ENCODE measurements at regions not wholly inside any gene's neighbourhood (a gene's known extent, or its start where the extent isn't known, plus 50 kb on each side); places are given as distances from the start of the nearest gene placed in this dataset.

GRCh38 chr6:43899830-43900229 is 129.8 kb downstream of the VEGFA start:
- 100% methylated on average over 1 of the region's 4 CpGs for WGBS (ENCODE audit: insufficient coverage)
- no peaks in the 10 kb centered on the region for H3K9me3 ChIP-seq (replicated peaks; ENCODE audit: control insufficient read depth, low read depth, low read length)
- no peaks in the 10 kb centered on the region for H3K36me3 ChIP-seq (ENCODE audit: control insufficient read depth, insufficient read depth, low read length)
- DNase-seq: no peak
- H3K4me3 ChIP-seq (ENCODE audit: low read length): no peak overlapping the region
- H3K4me1 ChIP-seq (ENCODE audit: control insufficient read depth, insufficient read depth, low read length): peaks cover 21% of the 10 kb centered on the region
- no peak overlapping the region for H3K27ac ChIP-seq (ENCODE audit: low read length)
- H3K27me3 ChIP-seq (ENCODE audit: control insufficient read depth, insufficient read depth, low read length): peaks cover 5% of the 10 kb centered on the region

GRCh38 chr6:43898358-43899131 is 128.5 kb downstream of the VEGFA start:
- 100% methylated on average over 1 of the region's 4 CpGs for WGBS (ENCODE audit: insufficient coverage)
- no peak for DNase-seq

GRCh38 chr6:43897571-43898302 is 127.7 kb downstream of the VEGFA start:
- Histone ChIP-seq H3K4me3 (ENCODE audit: low read length) (no peak overlapping the region), H3K27me3 (ENCODE audit: control insufficient read depth, insufficient read depth, low read length) (peaks cover 10% of the 10 kb centered on the region), H3K27ac (ENCODE audit: low read length) (no peak overlapping the region), H3K4me1 (ENCODE audit: control insufficient read depth, insufficient read depth, low read length) (peaks cover 21% of the 10 kb centered on the region), H3K9me3 (replicated peaks; ENCODE audit: control insufficient read depth, low read depth, low read length) (no peaks in the 10 kb centered on the region), H3K36me3 (ENCODE audit: control insufficient read depth, insufficient read depth, low read length) (no peaks in the 10 kb centered on the region)
- peak; percentile 47 for DNase-seq
- whole genome bisulfite sequencing (ENCODE audit: insufficient coverage): no CpG with 5 or more reads among the region's 2 CpGs

More at GRCh38 chr6:43898358-43899131, 128.5 kb downstream of the VEGFA start:
- H3K27ac ChIP-seq (ENCODE audit: low read length): no peak overlapping the region
- no peaks in the 10 kb centered on the region for H3K9me3 ChIP-seq (replicated peaks; ENCODE audit: control insufficient read depth, low read depth, low read length)
- peaks cover 21% of the 10 kb centered on the region for H3K4me1 ChIP-seq (ENCODE audit: control insufficient read depth, insufficient read depth, low read length)
- H3K36me3 ChIP-seq (ENCODE audit: control insufficient read depth, insufficient read depth, low read length): no peaks in the 10 kb centered on the region
- H3K27me3 ChIP-seq (ENCODE audit: control insufficient read depth, insufficient read depth, low read length): peaks cover 5% of the 10 kb centered on the region
- H3K4me3 ChIP-seq (ENCODE audit: low read length): no peak overlapping the region

- WGBS (ENCODE audit: insufficient coverage): 71% methylated on average over 5 of the region's 11 CpGs
- Histone ChIP-seq H3K4me3 (ENCODE audit: low read length) (no peak overlapping the region), H3K9me3 (replicated peaks; ENCODE audit: control insufficient read depth, low read depth, low read length) (no peaks in the 10 kb centered on the region), H3K27ac (ENCODE audit: low read length) (peak overlapping the region; percentile 42), H3K4me1 (ENCODE audit: control insufficient read depth, insufficient read depth, low read length) (peaks cover 21% of the 10 kb centered on the region), H3K27me3 (ENCODE audit: control insufficient read depth, insufficient read depth, low read length) (peaks cover 12% of the 10 kb centered on the region), H3K36me3 (ENCODE audit: control insufficient read depth, insufficient read depth, low read length) (no peaks in the 10 kb centered on the region)
- DNase-seq: no peak
These were observed 126.6 kb downstream of the VEGFA start for GRCh38 chr6:43896329-43897255.

GRCh38 chr6:43895656-43896328 is 125.8 kb downstream of the VEGFA start:
- Histone ChIP-seq H3K4me1 (ENCODE audit: control insufficient read depth, insufficient read depth, low read length) (peaks cover 20% of the 10 kb centered on the region), H3K4me3 (ENCODE audit: low read length) (no peak overlapping the region), H3K27ac (ENCODE audit: low read length) (peak overlapping the region; percentile 42), H3K9me3 (replicated peaks; ENCODE audit: control insufficient read depth, low read depth, low read length) (no peaks in the 10 kb centered on the region), H3K36me3 (ENCODE audit: control insufficient read depth, insufficient read depth, low read length) (no peaks in the 10 kb centered on the region), H3K27me3 (ENCODE audit: control insufficient read depth, insufficient read depth, low read length) (peaks cover 17% of the 10 kb centered on the region)
- 50% methylated on average over 1 of the region's 5 CpGs for WGBS (ENCODE audit: insufficient coverage)
- DNase-seq: peak; percentile 73

GRCh38 chr6:43893073-43893472 is 123.1 kb downstream of the VEGFA start:
- no peak overlapping the region for H3K4me3 ChIP-seq (ENCODE audit: low read length)
- no peak for DNase-seq
- H3K27ac ChIP-seq (ENCODE audit: low read length): no peak overlapping the region

GRCh38 chr6:43891072-43891870 is 121.3 kb downstream of the VEGFA start:
- Histone ChIP-seq H3K27ac (ENCODE audit: low read length) (no peak overlapping the region), H3K36me3 (ENCODE audit: control insufficient read depth, insufficient read depth, low read length) (no peaks in the 10 kb centered on the region), H3K4me1 (ENCODE audit: control insufficient read depth, insufficient read depth, low read length) (peaks cover 3% of the 10 kb centered on the region), H3K27me3 (ENCODE audit: control insufficient read depth, insufficient read depth, low read length) (peaks cover 28% of the 10 kb centered on the region), H3K9me3 (replicated peaks; ENCODE audit: control insufficient read depth, low read depth, low read length) (no peaks in the 10 kb centered on the region), H3K4me3 (ENCODE audit: low read length) (no peak overlapping the region)
- DNase-seq: no peak
- 19% methylated on average over 9 of the region's 25 CpGs for WGBS (ENCODE audit: insufficient coverage)

More at GRCh38 chr6:43893073-43893472, 123.1 kb downstream of the VEGFA start:
- 68% methylated on average over 8 of the region's 8 CpGs for WGBS (ENCODE audit: insufficient coverage)
- Histone ChIP-seq H3K4me1 (ENCODE audit: control insufficient read depth, insufficient read depth, low read length) (peaks cover 19% of the 10 kb centered on the region), H3K27me3 (ENCODE audit: control insufficient read depth, insufficient read depth, low read length) (peaks cover 28% of the 10 kb centered on the region), H3K36me3 (ENCODE audit: control insufficient read depth, insufficient read depth, low read length) (no peaks in the 10 kb centered on the region), H3K9me3 (replicated peaks; ENCODE audit: control insufficient read depth, low read depth, low read length) (no peaks in the 10 kb centered on the region)

- peaks cover 3% of the 10 kb centered on the region for H3K4me1 ChIP-seq (ENCODE audit: control insufficient read depth, insufficient read depth, low read length)
- H3K4me3 ChIP-seq (ENCODE audit: low read length): no peak overlapping the region
- no peak for DNase-seq
- peaks cover 28% of the 10 kb centered on the region for H3K27me3 ChIP-seq (ENCODE audit: control insufficient read depth, insufficient read depth, low read length)
- 52% methylated on average over 11 of the region's 17 CpGs for WGBS (ENCODE audit: insufficient coverage)
- no peak overlapping the region for H3K27ac ChIP-seq (ENCODE audit: low read length)
- H3K9me3 ChIP-seq (replicated peaks; ENCODE audit: control insufficient read depth, low read depth, low read length): no peaks in the 10 kb centered on the region
- H3K36me3 ChIP-seq (ENCODE audit: control insufficient read depth, insufficient read depth, low read length): no peaks in the 10 kb centered on the region
These were observed 120.4 kb downstream of the VEGFA start for GRCh38 chr6:43890197-43891062.

Measured in muscle of leg (tissue), 3 donors.